ENCODE measurements at regions not wholly inside any gene's neighbourhood (a gene's known extent, or its start where the extent isn't known, plus 50 kb on each side); places are given as distances from the start of the nearest gene placed in this dataset.
"Not testable (repeated sequence)": the region's sequence is repeated elsewhere in the genome, so short reads cannot be mapped to it uniquely, and the experiment has no call there.

DNA sequence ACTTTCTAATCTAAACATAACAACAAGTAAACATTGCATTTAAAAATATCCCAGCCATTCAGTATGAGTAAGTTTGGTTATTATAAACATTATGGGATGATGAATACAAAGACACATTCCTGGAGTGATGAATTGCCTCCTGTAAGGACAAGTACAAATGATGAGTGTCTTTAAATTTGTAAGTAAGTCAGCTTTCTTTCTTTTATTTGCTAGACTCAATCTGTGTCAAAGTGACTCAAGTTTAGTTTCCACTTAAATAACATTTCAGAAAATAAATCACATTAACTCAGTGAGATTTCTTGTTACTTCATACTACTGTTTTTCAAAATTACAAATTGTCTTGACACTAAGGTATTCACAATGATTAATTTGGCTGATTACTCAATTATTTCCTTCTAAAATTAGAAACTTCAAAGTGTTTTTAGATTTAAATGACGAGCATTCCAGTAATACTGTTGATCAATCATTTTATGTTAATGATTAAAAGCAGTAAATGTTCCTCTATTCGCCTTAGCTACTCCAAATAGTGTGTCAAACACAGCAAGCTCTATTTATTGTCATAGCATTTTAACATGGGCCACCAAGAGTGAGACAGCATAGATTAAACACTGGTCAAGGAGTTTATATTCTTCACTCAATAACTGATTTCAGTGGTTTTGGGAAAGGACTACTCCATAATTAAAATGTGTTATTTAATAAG lies 658.0 kb upstream of the MDGA2 start:
- no peak for DNase-seq

DNA sequence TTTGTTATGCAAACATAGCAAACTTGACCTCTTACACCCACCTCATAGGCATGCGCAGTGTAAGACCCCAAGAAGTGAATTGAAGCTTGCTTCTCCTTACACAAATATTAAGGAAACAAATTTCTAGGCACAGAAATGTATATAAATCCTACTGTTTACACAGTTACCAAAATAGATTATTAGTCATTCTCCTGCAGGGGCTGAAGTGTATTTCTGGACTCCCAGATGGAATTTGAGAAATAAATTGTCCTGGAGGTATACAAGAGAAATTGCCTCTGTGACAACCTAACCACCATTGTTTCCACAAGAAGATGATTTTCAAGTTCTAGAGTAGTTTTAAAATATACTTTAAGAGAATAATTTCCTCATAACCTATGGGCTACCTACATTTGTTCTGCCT lies 656.0 kb upstream of the MDGA2 start:
- DNase-seq: no peak

DNA sequence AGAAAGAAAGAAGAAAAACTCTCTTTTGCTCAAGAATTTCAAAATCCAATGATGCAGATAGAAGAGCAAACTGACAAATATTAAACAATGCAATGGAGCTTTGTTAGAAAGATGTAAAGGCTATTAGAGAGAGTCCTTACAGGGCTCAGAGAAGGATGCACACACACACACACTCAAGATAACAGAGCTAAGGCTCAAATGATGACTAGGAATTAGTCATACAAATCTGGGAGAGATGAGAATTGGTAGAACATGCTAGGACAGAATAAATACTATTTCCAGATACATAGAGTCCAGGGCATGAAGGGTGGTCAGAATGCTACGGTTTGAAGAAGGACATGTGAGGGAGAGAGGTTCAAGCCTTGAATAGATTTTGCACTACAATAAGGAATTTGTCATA lies 650.1 kb upstream of the MDGA2 start:
- DNase-seq: no peak

DNA sequence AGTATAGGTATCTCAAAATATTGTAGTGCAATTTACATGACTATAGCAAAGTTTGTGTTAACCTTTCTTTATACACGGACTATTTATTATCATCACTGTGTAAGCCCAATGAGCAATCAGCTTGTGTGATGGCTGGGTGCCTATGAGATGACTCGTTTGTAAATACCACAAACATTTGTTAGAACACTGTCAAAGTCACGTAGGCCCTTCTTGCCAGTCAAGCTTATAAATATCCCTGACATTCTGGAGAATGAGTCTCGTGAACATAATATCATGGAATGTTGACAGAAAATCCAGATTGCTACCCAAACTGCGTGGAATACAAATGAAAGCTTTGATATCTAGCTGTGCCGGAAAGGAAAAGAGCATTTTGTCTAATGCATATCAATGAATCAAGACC lies 648.3 kb upstream of the MDGA2 start:
- DNase-seq: no peak

DNA sequence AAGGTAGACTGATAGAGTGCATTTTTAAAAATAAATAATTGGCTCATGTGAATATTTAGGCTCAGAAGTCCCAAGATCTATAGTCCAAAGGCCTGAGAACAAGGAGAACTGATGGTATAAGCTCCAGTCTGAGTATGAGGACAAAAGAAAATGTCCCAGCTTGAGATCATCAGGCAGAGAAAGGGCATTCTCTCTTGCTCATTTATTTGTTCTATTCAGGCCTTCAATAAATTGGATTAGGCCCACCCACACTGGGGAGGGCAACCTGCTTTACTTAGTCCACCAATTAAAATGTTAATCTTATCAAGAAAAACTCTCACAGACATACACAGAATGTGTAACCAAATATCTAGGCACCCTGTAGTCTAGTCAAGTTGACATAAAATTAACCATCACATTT lies 644.4 kb upstream of the MDGA2 start:
- no peak for DNase-seq

DNA sequence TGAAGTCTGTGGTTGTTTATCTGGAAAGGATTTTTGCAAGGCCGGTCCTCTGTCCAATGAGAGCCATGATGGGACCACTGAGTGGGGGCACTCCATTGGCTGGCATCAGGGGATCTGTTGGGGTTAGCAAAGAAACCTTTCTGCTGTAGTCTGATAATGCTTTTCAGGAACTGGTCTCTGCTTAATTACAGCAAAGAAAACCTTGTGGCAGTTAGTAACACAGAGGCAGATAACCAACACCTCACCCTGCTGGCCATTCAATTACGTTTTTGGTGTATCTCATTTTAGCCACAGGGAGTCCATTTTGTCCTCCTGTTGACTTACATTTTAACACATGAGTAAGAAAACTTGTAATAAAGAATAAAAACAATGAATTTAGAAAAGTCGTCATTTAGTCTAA lies 629.3 kb upstream of the MDGA2 start:
- DNase-seq: no peak

DNA sequence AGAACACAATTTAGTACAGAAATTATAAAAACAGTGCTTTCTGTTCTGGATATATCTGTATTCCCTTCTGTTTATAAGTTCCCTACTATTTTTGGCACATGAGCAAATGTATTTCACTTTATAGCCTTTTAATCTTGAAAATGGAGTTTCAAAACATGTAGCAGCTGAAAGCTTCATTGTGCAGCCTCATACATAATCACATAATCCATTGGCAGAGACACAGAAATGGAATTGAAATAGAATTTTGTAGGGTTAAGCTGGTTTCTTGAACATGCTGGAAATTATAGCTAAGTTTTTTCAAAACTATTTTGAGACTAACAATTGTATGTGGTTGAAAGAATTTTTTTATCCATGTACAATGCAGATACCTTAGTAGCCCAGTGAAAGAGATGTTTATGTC lies 614.3 kb upstream of the MDGA2 start:
- no peak for DNase-seq

DNA sequence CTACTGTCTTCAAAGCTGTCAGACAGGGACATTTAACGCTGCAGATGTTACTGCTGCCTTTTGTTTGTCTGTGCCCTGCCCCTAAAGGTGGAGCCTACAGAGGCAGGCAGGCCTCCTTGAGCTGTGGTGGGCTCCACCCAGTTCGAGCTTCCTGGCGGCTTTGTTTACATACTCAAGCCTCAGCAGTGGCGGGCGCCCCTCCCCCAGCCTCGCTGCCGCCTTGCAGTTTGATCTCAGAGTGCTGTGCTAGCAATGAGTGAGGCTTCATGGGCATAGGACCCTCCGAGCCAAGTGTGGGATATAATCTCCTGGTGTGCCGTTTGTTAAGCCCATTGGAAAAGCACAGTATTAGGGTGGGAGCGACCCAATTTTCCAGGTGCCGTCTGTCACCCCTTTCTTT lies 609.8 kb upstream of the MDGA2 start:
- not testable (repeated sequence) for DNase-seq

DNA sequence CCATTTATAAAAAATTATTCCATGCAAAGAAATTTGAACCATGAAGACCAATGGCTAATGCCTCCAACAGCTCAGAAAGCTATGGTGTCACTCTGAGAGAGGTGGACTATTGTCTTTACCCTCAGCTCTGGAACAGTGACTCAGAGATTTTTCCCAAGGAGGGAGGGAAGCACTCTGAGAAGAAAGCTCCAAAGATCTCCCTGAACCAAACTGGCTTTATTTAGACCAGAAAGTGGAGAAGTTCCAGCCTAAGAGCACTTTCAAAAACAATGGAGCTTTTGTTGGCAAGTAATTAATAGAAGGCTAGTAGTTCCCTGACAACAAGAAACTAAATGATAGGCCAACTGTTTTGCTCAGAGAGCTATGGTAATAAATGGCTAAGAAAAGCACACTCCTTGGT lies 599.9 kb upstream of the MDGA2 start:
- no peak for DNase-seq

DNA sequence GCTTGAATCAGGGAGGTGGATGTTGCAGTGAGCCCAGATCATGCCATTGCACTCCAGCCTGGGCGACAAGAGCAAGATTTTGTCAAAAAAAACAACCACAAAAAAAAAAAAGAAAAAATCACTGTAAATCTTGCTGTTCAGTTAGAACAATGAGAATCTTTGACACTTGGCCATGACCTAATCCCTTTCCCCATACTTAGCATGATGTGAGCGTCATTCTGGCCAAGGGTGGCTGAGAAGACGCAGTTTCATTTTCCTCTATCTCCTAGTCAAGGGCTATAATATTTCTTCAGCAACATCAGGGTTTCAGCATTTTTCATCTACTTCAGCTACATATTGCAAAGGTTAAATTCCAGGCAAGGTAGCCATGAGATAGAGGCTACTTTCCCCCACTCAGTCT lies 599.4 kb upstream of the MDGA2 start:
- DNase-seq: no peak

DNA sequence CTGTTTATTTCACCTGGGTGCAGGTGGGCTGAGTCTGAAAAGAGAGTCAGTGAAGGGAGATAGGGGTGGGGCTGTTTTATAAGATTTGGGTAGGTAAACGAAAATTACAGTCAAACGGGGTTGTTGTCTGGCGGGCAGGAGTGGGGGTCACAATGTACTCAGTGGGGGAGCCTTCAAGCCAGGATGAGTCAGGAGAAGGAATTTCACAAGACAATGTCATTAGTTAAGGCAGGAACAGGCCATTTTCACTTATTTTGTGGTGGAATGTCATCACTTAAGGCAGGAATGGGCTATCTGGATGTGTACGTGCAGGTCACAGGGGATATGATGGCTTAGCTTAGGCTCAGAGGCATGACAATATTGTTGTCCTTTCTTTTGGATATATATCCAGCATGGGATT lies 592.5 kb upstream of the MDGA2 start:
- not testable (repeated sequence) for DNase-seq

DNA sequence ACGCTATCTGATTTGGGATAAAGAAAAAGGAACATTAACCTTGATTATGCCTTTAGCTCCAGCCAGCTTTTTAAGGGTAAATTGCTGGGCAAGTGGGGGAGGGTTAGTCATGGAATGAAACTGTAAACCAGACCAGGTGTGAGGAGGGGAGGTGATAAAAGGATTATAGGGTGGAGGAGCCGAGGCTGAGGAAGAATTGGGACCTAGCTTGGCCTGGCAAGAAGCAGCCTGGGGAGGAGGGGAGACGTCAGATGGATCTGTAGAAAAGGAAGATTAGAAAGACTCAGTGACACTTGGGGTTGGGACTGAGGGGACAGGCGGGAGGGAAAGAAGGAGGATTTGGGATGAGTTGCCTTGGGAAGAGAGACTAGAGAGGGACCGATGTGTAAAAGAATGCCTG lies 590.8 kb upstream of the MDGA2 start:
- DNase-seq: not testable (repeated sequence)

DNA sequence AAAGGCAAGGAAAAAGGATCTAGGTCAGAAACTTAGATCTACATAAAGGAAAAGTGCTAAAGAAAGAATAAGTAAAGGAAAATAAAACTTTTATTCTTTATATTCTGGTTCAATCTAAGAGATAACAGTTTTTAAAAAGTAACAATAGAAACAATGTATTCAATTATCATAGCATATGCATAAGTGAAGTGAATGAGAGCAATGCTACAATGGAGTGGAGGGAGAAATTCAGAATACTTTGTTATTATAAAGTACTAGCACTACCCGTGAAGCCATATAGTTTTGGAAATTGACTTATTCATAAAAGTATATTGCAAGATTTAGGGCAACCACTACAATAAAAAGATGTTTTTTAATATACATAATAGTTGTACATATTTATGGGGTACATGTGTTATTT lies 586.0 kb upstream of the MDGA2 start:
- DNase-seq: no peak

DNA sequence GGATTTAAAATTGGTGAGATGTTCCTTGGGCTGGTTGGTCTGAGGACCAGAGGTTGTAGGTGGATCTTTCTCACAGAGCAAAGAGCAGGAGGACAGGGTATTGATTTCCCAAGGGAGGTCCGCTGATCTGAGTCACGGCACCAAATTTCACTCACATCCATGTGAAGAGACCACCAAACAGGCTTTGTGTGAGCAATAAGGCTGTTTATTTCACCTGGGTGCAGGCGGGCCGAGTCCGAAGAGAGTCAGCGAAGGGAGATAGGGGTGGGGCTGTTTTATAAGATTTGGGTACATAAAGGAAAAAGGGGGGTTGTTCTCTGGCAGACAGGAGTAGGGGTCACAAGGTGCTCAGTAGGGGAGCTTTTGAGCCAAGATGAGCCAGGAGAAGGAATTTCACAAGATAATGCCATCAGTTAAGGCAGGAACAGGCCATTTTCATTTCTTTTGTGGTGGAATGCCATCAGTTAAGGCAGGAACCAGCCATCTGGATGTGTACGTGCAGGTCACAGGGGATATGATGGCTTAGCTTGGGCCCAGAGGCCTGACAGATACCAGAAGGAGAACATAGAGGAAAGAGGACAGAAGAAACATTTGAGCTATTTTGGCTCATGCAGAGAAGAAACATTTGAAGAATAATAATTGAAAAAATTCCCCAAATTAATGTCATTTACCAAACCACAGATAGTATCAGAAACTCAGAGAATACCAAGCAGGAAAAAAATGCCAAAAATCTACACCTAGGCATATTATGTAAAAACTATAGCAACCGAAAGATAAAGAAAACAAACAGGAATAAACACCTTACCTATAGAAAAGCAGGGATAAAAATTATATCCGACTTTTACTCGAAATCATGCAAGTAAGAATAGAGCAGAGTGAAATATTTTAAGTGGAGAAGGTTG lies 585.2 kb upstream of the MDGA2 start:
- DNase-seq: not testable (repeated sequence)

DNA sequence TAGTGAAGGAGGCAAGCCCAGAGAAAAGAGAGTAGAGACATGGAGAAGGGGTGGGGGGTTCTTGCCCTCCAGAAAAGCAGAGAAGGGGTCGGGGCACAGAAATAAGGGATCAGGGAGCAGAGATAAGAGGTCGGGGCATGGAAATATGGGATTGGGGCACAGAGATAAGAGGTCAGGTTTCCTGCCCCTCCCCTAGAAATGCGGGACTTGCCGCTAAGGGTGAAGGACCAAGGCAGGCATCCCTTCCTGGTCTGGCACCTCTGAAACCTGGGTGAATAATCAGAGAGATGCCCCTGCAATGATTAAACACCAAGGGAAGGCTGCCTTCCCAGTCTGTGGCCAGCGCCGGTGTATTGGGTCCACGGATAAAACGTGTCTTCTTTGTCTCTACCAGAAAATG lies 584.5 kb upstream of the MDGA2 start:
- not testable (repeated sequence) for DNase-seq

DNA sequence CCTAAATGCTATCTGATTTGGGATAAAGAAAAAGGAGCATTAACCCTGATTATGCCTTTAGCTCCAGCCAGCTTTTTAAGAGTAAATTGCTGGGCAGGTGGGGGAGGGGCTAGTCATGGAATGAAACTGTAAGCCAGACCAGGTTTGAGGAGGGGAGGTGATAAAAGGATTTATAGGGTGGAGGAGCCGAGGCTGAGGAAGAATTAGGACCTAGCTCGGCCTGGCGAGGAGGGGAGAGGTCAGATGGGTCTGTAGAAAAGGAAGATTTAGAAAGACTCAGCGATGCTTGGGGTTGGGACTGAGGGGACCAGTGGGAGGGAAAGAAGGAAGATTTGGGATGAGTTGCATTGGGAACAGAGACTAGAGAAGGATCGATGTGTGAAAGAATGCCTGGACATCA lies 583.8 kb upstream of the MDGA2 start:
- DNase-seq: not testable (repeated sequence)

DNA sequence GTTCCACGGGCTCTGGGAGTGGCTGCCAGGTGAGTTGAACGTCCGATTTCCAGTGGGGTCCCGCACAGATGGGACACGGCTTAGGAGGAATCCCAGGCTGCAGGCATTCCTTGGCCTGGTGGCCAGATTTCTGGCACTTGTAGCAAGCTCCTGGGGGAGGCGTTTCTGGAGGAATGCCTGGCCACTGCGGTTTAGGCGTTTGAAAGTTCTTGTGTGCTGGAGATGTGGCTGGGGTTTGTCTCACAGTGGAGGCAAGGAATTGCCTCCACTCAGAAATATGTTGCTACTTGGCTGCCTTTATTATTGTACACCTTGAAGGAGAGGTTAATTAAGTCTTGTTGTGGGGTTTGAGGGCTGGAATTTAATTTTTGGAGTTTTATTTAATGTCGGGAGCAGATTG lies 583.3 kb upstream of the MDGA2 start:
- not testable (repeated sequence) for DNase-seq

DNA sequence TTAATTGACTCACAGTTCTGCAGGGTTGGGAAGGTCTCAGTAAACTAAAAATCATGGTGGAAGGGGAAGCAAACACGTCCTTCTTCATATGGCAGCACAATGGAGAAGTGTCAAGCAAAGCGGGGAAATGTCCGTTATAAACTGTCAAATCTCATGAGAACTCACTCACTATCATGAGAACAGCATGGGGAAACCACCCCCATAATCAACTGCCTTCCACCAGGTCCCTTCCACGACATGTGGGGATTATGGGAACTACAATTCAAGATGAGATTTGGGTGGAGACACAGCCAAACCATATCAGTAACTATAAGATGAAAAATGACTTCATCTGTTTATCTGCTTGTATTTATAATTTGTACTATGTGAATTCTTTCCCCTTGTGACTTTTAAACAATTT lies 577.6 kb upstream of the MDGA2 start:
- DNase-seq: no peak

DNA sequence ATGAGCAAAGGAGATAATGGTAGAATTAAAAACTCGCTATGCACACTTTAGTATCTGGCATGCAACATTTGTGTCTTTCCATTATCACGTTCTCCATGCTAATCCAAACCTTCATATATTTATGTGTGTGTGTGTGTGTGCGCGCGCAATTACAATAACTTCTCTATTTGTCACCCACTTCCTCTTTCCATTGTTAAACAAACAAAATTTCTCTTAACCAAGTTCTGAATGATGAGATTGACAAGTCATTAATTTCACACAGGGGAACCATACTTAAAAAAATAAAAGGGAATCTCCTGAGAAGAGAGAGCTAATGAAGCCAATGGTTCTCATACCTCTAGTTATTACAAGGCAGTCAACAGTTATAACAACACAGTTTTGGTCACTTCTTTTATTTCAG lies 575.9 kb upstream of the MDGA2 start:
- DNase-seq: no peak

DNA sequence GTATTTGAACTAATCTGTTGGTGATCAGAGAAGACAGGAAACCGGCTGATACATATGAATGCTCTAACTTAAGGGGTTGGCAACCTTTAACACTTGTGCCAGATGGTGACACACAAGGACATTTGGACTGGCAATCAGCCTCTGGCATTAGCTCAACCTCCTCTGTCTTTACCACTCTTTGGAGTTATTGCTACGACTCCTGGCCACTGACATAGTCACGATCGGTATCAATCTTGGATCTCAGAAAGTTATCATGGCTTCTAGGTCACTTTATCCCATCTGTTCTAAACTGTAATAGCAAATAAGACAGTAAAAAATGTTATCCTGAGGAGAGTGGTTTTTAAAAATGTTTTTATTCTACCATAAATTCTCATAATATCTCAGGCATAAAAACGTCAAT lies 575.2 kb upstream of the MDGA2 start:
- no peak for DNase-seq

DNA sequence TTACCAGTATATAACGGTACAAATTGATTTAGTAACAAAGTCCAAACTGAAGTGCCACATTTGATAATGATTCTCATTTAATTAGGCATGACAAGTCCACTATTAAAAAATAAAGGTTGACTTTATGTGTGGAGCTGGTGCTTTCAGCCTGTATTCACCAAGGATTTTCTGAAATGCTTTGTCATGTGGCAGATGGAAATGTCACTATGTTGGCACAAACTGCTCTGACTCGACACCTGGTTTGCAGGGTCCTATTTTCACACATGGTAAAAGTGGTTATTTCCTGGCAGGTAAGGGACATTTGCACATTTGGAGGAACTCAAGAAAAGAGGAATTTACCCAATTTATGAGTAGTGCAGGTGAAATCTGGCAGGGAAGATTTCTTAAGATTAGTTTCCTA lies 572.6 kb upstream of the MDGA2 start:
- DNase-seq: no peak

DNA sequence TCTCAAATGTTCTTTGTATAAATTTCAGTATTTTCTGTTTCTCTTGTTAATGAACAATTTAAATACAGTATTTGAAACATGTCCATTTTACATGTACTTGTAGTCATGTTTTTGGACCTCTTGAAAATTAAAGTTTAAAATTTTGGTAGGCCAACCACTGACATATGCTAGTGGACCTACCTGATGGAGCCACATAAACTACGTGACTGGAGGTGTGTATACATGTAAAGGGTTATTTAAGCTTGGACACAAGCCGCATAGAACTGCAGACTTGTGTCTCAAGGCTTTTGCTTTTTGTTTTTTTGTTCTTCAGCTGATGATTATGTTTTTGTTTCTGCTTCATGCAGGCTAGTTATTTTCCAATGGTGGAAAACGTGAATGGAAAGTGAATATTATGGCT lies 568.5 kb upstream of the MDGA2 start:
- no peak for DNase-seq

DNA sequence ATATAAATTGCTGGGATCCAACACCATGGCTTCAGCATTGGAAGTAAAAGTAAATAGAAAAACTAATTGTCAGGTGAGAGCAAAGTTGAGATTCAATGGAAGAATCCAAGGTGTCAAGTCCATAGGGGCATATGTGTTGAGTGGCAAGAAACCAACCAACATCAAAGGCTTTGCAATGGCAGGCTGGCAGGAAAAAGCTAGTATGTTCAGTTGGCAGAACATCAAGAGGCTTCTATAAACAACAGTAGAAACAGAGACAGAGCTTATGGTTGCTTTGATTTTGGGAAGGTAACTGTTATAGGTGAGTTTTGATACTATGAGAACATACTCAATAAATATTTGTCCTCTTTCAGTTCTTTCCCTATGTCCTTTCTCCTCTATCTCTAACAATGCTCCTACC lies 553.7 kb upstream of the MDGA2 start:
- no peak for DNase-seq

DNA sequence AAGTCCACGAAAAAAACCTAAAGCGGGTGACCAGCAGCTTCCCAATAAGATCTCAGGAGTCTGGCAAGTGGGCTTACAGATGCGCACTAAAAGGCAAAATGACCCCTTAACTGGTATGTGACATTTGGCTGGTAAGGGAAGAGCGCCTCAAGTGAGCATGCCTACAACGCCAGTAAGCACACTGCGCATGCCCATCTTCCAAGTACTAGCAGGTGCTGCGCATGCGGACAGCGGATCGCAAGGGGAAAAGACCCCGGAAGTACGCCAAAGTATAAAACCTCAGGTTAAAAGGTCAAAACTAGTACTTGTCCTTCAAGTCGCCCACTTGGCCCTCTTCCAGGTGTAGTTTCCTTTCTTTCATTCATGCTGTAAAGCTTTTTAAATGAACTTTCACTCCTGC lies 518.5 kb upstream of the MDGA2 start:
- no peak for DNase-seq

DNA sequence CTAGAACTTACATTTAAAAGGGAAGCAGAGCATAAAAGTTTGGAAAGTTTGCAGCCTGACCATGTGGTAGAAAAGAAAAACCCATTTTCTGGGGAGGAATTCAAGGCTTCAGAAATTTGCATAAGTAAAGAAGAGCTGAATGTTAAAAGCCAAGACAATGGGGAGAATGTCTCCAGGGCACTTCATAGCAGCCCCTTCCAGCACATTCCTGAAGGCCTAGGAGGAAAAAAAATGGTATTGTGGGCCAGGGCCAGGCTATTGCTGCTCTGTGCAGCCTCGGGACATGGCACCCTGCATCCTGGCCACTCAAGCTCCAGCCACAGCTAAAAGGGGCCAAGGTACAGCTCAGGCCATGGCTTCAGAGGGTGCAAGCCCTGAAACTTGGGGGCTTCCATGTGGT lies 474.2 kb upstream of the MDGA2 start:
- not testable (repeated sequence) for DNase-seq
